WERI-Rb-1 (cell line): ENCODE measurements at regions not wholly inside any gene's neighbourhood (a gene's known extent, or its start where the extent isn't known, plus 50 kb on each side); places are given as distances from the start of the nearest gene placed in this dataset.

Source experiments
- DNase-seq: peaks from one replicate; pipeline ENCODE4 v3.0.0-alpha.2; 2020
- H3K27ac ChIP-seq: fragments of 250-450 bp; sonication (Bioruptor Pico); 2 replicates; pipeline ENCODE4 v1.5.1; 2020; ENCODE audit warnings: mild to moderate bottlenecking, moderate library complexity
- H3K27me3 ChIP-seq: fragments of 250-450 bp; sonication (Bioruptor Pico); 2 replicates; pipeline ENCODE4 v1.5.1; 2021; ENCODE audit warnings: mild to moderate bottlenecking, low read depth, moderate library complexity; ENCODE audit not compliant: insufficient read depth, severe bottlenecking
- H3K36me3 ChIP-seq: fragments of 250-450 bp; sonication (Bioruptor Pico); 2 replicates; pipeline ENCODE4 v1.5.1; 2020; ENCODE audit warnings: mild to moderate bottlenecking, moderate library complexity
- H3K4me3 ChIP-seq: 2 replicates; pipeline ENCODE4 v1.5.1; 2011; ENCODE audit warnings: low read depth, mild to moderate bottlenecking, control low read depth, low read length
- H3K9me3 ChIP-seq: fragments of 250-450 bp; sonication (Bioruptor Pico); 2 replicates; pipeline ENCODE4 v1.5.1; 2021; ENCODE audit warnings: mild to moderate bottlenecking, moderate library complexity; ENCODE audit not compliant: severe bottlenecking
- TF ChIP-seq, protein P1 (sequence below): IDR thresholded peaks from 2 replicates; pipeline ENCODE4 v1.5.1; 2011; ENCODE audit warnings: low read depth, mild to moderate bottlenecking, control low read depth, inconsistent platforms, low read length

DNA sequence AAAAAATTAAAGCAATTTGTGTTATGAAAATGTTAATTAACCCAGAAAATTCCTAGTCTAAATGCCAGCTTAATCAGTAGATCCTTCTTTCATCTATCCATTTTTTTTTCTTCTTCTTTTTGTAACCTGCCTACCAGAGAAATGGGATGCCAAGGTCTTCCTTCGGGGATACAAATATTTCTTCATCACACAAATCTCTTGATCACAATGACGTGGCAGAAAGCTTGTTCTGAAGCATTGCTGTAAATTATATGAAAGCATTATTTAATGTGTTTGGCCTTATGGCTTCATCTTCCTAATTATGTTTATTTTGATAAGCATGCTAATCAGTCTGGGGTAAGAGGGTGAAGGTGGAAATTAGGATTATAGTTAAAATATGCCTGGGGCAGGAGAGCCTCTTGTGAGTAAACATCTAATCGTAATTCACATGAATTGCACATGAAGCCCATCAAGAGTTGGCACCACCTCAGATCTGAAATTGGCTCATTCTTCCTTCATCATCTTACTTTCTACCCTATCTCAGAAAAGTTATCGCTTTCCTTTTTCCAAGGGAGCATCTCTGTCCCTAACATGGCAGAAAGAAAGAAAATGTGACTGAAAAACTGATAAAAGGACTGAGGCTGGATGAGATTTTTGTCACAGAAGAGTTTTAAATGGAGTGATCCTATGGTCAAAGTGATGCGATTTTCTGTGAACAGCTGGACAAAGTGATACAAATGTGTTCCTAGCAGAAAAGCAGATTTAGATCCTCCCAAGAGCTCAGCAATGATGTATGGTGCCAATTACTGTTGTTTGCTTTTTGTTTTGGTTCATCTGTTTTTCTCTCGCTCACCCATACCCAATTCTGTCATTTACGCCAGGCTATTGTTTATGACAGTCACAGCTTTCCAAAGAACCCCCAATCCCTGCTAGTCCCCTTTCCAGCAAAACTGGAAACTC lies 76.9 kb upstream of the PMAIP1 start:
- Histone ChIP-seq H3K27ac (no peak overlapping the region), H3K36me3 (no peaks in the 10 kb centered on the region), H3K4me3 (no peak overlapping the region), H3K27me3 (no peaks in the 10 kb centered on the region), H3K9me3 (no peaks in the 10 kb centered on the region)
- TF ChIP-seq, protein P1, sequence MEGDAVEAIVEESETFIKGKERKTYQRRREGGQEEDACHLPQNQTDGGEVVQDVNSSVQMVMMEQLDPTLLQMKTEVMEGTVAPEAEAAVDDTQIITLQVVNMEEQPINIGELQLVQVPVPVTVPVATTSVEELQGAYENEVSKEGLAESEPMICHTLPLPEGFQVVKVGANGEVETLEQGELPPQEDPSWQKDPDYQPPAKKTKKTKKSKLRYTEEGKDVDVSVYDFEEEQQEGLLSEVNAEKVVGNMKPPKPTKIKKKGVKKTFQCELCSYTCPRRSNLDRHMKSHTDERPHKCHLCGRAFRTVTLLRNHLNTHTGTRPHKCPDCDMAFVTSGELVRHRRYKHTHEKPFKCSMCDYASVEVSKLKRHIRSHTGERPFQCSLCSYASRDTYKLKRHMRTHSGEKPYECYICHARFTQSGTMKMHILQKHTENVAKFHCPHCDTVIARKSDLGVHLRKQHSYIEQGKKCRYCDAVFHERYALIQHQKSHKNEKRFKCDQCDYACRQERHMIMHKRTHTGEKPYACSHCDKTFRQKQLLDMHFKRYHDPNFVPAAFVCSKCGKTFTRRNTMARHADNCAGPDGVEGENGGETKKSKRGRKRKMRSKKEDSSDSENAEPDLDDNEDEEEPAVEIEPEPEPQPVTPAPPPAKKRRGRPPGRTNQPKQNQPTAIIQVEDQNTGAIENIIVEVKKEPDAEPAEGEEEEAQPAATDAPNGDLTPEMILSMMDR: no peak
- DNase-seq: no peak

DNA sequence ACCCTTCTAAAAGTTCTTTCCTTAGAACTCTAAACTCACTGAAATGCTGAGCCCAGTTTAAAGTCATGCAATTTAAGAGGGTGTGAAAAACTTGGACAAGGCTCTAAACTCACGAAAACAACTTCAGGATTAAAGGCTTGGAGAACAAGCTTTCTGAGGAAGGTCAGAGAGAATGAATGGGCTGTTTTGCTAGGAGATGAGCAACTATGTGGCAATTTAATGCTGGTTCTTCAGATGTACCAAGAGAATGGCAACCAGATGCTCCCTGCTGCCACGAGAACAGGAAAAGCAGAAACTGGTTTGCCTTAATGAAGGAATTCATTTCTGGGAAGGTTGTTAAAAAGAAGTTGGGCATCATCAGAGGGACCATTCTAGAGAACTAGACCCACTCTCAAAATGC lies 77.8 kb upstream of the PMAIP1 start:
- no peak for DNase-seq

DNA sequence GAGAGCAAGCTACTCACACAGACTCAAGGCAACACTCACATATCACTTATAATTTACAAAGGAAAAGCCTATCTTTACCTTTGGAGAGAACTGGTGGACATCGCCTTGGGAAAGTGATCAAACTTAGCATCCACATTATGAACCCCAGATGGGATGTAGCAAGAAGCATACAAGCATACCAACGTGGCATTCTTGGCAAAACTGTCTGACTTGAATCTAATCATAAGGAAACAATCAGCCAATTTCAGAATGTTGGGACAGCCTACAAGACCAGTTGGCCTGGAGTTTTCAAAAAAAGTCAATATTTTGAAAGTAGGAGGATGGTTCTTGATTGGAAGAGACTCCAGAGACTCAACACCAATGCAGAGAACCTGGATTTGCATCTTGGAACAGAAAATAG lies 79.1 kb upstream of the PMAIP1 start:
- no peak for DNase-seq
- H3K36me3 ChIP-seq: no peaks in the 10 kb centered on the region
- no peak overlapping the region for H3K27ac ChIP-seq
- H3K9me3 ChIP-seq: no peaks in the 10 kb centered on the region
- no peaks in the 10 kb centered on the region for H3K27me3 ChIP-seq
- no peak overlapping the region for H3K4me3 ChIP-seq
- TF ChIP-seq, protein P1: no peak

More for the DNA sequence above, 77.8 kb upstream of the PMAIP1 start:
- TF ChIP-seq, protein P1: no peak
- no peaks in the 10 kb centered on the region for H3K36me3 ChIP-seq
- H3K27me3 ChIP-seq: no peaks in the 10 kb centered on the region
- no peak overlapping the region for H3K4me3 ChIP-seq
- H3K9me3 ChIP-seq: no peaks in the 10 kb centered on the region
- H3K27ac ChIP-seq: no peak overlapping the region

DNA sequence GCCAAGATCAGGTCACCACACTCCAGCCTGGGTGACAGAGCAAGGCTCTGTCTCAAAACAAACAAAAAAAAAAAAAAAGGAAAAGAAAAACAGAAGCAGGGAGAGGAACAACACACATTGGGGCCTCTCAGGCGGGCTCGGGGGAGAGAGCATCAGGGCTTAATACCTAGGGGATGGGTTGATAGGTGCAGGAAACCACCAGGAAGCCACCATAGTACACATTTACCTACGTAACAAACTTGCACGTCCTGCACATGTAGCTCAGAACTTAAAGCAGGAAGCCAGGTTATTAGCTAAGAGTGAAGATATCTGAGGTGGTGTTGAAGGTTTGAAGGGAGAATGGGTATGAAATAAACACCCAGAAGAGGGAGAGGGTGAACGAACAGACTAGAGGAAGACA lies 81.0 kb upstream of the PMAIP1 start:
- H3K27me3 ChIP-seq: no peaks in the 10 kb centered on the region
- TF ChIP-seq, protein P1: no peak
- H3K9me3 ChIP-seq: no peaks in the 10 kb centered on the region
- H3K4me3 ChIP-seq: no peak overlapping the region
- DNase-seq: no peak
- no peaks in the 10 kb centered on the region for H3K36me3 ChIP-seq
- H3K27ac ChIP-seq: no peak overlapping the region

DNA sequence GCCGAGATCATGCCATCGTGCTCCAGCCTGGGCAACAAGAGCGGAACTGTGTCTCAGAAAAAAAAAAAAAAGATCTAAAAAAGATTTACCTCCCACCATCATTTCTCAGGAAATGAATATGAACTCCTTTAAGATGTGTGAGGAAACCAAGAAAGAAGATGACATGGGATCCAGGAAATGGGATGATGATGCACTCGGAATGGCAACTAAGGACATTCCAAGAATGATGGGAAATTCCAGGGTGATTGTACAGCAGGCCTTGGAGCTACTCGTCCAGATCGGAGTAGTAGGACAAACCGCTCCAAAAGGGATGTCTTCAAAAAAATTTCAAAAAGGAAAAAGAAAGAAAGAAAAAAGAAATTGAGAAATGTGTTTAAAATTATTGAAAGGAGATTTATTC lies 84.9 kb upstream of the PMAIP1 start:
- DNase-seq: no peak
- no peak overlapping the region for H3K4me3 ChIP-seq

More for the DNA sequence above, 84.9 kb upstream of the PMAIP1 start:
- no peaks in the 10 kb centered on the region for H3K9me3 ChIP-seq
- H3K36me3 ChIP-seq: no peaks in the 10 kb centered on the region
- no peaks in the 10 kb centered on the region for H3K27me3 ChIP-seq
- TF ChIP-seq, protein P1: no peak
- no peak overlapping the region for H3K27ac ChIP-seq
